Transverse colon (tissue), 4 donors: ENCODE measurements at regions not wholly inside any gene's neighbourhood (a gene's known extent, or its start where the extent isn't known, plus 50 kb on each side); places are given as distances from the start of the nearest gene placed in this dataset.

Experiments
- DNase-seq: peaks from one replicate; pipeline ENCODE4 v3.0.0-alpha.2; 2019
- H3K27ac ChIP-seq, 4 donors: fragments of 200-600 bp; sonication (generic); 2 replicates each; pipeline ENCODE4 v1.5.1; 2016 to 2018; ENCODE audit warnings: inconsistent platforms in 4 of 4
- H3K27me3 ChIP-seq: fragments of 200-600 bp; sonication (generic); 2 replicates; pipeline ENCODE4 v1.5.1; 2017; ENCODE audit warnings: inconsistent platforms
- H3K36me3 ChIP-seq, 4 donors: fragments of 200-600 bp; sonication (generic); 2 replicates each; pipeline ENCODE4 v1.5.1; 2017 to 2019; ENCODE audit warnings: inconsistent platforms in 4 of 4
- H3K4me1 ChIP-seq, 4 donors: fragments of 200-600 bp; sonication (generic); 2 replicates each; pipeline ENCODE4 v1.5.1; 2017 to 2020; ENCODE audit warnings: inconsistent platforms in 4 of 4
- H3K4me3 ChIP-seq, 4 donors: fragments of 200-600 bp; sonication (generic); 1 replicate in 1 of 4; 2 replicates in 3 of 4; pipeline versions ENCODE4 v1.5.1 to v1.6.1; 2017 to 2019; ENCODE audit warnings: inconsistent platforms in 4 of 4
- H3K9me3 ChIP-seq, 2 donors: fragments of 200-600 bp; sonication (generic); 2 replicates each; pipeline ENCODE4 v1.5.1; 2017 to 2019; ENCODE audit warnings: inconsistent platforms in 2 of 2
- CTCF ChIP-seq, 5 experiments: fragments of 200-600 bp in 3 of 5; fragments of 450-650 bp in 2 of 5; sonication (generic) in 3 of 5; IDR thresholded peaks; 1 replicate in 2 of 5; 2 replicates in 3 of 5; pipeline ENCODE4 v1.5.1; 2016 to 2017; ENCODE audit warnings: antibody characterized with exemption in 5 of 5, inconsistent platforms in 3 of 5, mild to moderate bottlenecking in 2 of 5, moderate library complexity in 1 of 5
- EP300 ChIP-seq: sonication (generic); formaldehyde crosslinking; IDR thresholded peaks from one replicate; pipeline ENCODE4 v1.6.1; 2017; ENCODE audit warnings: antibody characterized with exemption, low read depth
- POLR2A ChIP-seq: fragments of 450-650 bp; IDR thresholded peaks from one replicate; pipeline ENCODE4 v1.6.1; 2016; ENCODE audit warnings: antibody characterized with exemption, mild to moderate bottlenecking, moderate library complexity
- POLR2AphosphoS5 ChIP-seq, 3 donors: sonication (generic); formaldehyde crosslinking; IDR thresholded peaks; one replicate each; pipeline ENCODE4 v1.6.1; 2016; ENCODE audit warnings: antibody characterized with exemption in 3 of 3
- WGBS, 2 donors: methylation state at CpG; one replicate each; pipeline ENCODE4 v1.1.5; 2018; ENCODE audit warnings: low coverage in 1 of 2; 5-methylcytosine and 5-hydroxymethylcytosine counted together
- in situ Hi-C, 4 donors: fragments of 200-750 bp; cut with MboI; loops; one replicate each; pipeline versions ENCODE4 v1.15.0 to v1.15.1; 2017; ENCODE audit warnings: low sequenced_read_pairs in 3 of 4, low pct_ligation_motif_present in 1 of 4, low pct_unique_long_range_greater_than_20kb in 1 of 4
- intact Hi-C: fragments of 100-400 bp; cut with DNase I; formaldehyde crosslinking; loops from one replicate; pipeline ENCODE4 v1.15.1; 2023; ENCODE audit warnings: low total_unique reads

- no peaks in the 10 kb centered on the region for H3K9me3 ChIP-seq
- peaks cover 0 to 1% (median 0%) of the 10 kb centered on the region in 4 donors for H3K4me1 ChIP-seq
- in situ Hi-C loops (no loop called here), intact Hi-C loops (no loop called here)
- no peak overlapping the region for H3K27ac ChIP-seq
- no peak for DNase-seq
- no peak overlapping the region for H3K4me3 ChIP-seq
- no peaks in the 10 kb centered on the region for H3K36me3 ChIP-seq
- H3K27me3 ChIP-seq: no peaks in the 10 kb centered on the region
- TF ChIP-seq POLR2A: no peak
- no peak for TF ChIP-seq CTCF (IDR thresholded peaks at IDR 0.05)
- no peak for TF ChIP-seq EP300
- no peak for TF ChIP-seq POLR2AphosphoS5 (IDR thresholded peaks at IDR 0.05)
These were observed 108.2 kb upstream of the NR3C1 start for GRCh38 chr5:143511736-143512135.

GRCh38 chr5:143509758-143510221 is 106.3 kb upstream of the NR3C1 start:
- H3K4me1 ChIP-seq: peaks cover 0 to 5% (median 0%) of the 10 kb centered on the region in 4 donors
- intact Hi-C loops: no loop called here
- no peak overlapping the region for H3K4me3 ChIP-seq
- no peak overlapping the region for H3K27ac ChIP-seq
- TF ChIP-seq CTCF (IDR thresholded peaks at IDR 0.05): no peak
- no peak for TF ChIP-seq EP300
- no peak for TF ChIP-seq POLR2A
- no peak for TF ChIP-seq POLR2AphosphoS5 (IDR thresholded peaks at IDR 0.05)
- in situ Hi-C loops: no loop called here
- no peaks in the 10 kb centered on the region for H3K36me3 ChIP-seq
- no peaks in the 10 kb centered on the region for H3K9me3 ChIP-seq
- no peaks in the 10 kb centered on the region for H3K27me3 ChIP-seq
- no peak for DNase-seq
- WGBS, 2 donors: 83% methylated on average over 3 of the region's 3 CpGs; no CpG with 5 or more reads in 1 of the 2 donors

DNA sequence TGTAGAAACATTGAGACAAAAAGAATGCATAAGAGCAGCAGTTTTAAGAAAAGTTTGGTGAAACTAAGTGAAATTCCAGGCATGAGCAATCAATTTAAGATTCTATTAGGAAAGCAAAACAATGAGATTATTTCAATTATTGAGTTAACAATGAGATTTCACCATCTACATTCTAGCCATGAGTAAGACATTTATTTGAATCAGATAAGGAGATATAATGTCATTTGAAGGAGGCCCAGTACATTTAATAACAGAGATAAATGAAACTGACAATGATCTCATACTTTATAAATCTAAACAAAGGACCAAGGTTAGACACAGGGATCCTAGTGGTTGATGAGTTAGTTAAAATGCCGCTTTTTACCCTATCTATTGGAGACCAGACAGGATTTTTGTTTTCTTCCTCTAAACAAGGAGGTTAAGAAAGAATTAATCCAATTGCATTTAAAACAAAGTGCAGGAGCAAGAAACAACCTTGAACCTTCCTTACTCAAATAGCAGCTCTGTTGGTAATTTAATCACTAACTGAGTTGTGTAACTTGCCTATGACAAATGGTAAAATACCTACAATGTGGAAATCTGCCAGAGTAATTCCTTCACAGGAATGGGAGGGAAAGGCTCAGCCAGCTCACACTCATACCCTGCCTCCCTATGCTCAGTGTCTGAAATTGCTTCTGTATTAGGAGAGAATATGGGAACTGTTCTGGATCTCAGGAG is 103.5 kb upstream of the NR3C1 start:
- in situ Hi-C loops: no loop called here
- intact Hi-C loops: no loop called here
- Histone ChIP-seq H3K4me3 (no peak overlapping the region), H3K4me1 (peaks cover 0 to 5% (median 0%) of the 10 kb centered on the region in 4 donors), H3K27me3 (no peaks in the 10 kb centered on the region), H3K27ac (peak overlapping the region in 2 of 4 donors; percentile 18 to 22), H3K9me3 (no peaks in the 10 kb centered on the region), H3K36me3 (no peaks in the 10 kb centered on the region)
- no peak for DNase-seq
- no peak for TF ChIP-seq POLR2A
- no peak for TF ChIP-seq EP300
- TF ChIP-seq POLR2AphosphoS5 (IDR thresholded peaks at IDR 0.05): peak in 1 of 3 donors; percentile 16
- TF ChIP-seq CTCF (IDR thresholded peaks at IDR 0.05): no peak
- 85 to 100% methylated on average over 1 of the region's 1 CpG for WGBS, 2 donors

GRCh38 chr5:143505934-143506333 is 102.4 kb upstream of the NR3C1 start:
- Histone ChIP-seq H3K4me3 (no peak overlapping the region), H3K9me3 (no peaks in the 10 kb centered on the region), H3K27me3 (no peaks in the 10 kb centered on the region), H3K4me1 (peaks cover 0 to 5% (median 0%) of the 10 kb centered on the region in 4 donors), H3K27ac (no peak overlapping the region), H3K36me3 (no peaks in the 10 kb centered on the region)
- 100% methylated on average over 1 of the region's 1 CpG for WGBS, 2 donors
- DNase-seq: no peak
- intact Hi-C loops (no loop called here), in situ Hi-C loops (no loop called here)
- TF ChIP-seq POLR2AphosphoS5 (IDR thresholded peaks at IDR 0.05): no peak
- no peak for TF ChIP-seq CTCF (IDR thresholded peaks at IDR 0.05)
- TF ChIP-seq EP300: no peak
- no peak for TF ChIP-seq POLR2A
